GM12878 (cell line): ENCODE measurements at regions not wholly inside any gene's neighbourhood (a gene's known extent, or its start where the extent isn't known, plus 50 kb on each side); places are given as distances from the start of the nearest gene placed in this dataset.

ENCODE experiments used
- ATAC-seq: fragments of 200-7000 bp; cut with Tn5 transposase; 3 replicates; pipeline ENCODE4 v1.9.1; 2020; ENCODE audit warnings: mild to moderate bottlenecking, moderate library complexity
- BruUV-seq: library from RNA; stranded (reverse); fragments of 400-500 nt; replicated peaks from 2 replicates; lab custom pipeline; 2021; lab: Mats Ljungman, UMichigan
- CTCF ChIA-PET: fragments of 300-600 bp; sonication (Branson Sonifier 250); formaldehyde crosslinking; extraction: SDS; loops from one replicate; lab custom pipeline; 2021; ENCODE audit warnings: inconsistent platforms; lab: Yijun Ruan, JAX
- POLR2A ChIA-PET: fragments of 350-600 bp; formaldehyde crosslinking; extraction: SDS; loops from one replicate; lab custom pipeline; 2021; ENCODE audit warnings: inconsistent platforms; lab: Charles Lee
- RAD21 ChIA-PET: fragments of 300-600 bp; sonication (Branson Sonifier 250); formaldehyde crosslinking; loops from one replicate; lab custom pipeline; 2023; ENCODE audit warnings: antibody characterized with exemption; ENCODE audit not compliant: unreplicated experiment; lab: Charles Lee
- SMC1A ChIA-PET: fragments of 300-600 bp; sonication (Branson Sonifier 250); formaldehyde crosslinking; loops from one replicate; lab custom pipeline; 2023; ENCODE audit not compliant: unreplicated experiment, uncharacterized antibody; lab: Charles Lee
- DNase-seq: peaks from one replicate; pipeline ENCODE4 v3.0.0-alpha.2; 2011; ENCODE audit warnings: low read depth, low spot score
- FAIRE-seq: peaks from 3 replicates; lab custom pipeline; 2011; peaks lifted over from hg19 to GRCh38; lab: Jason Lieb, UNC
- H2AFZ ChIP-seq: 2 replicates; pipeline ENCODE4 v1.6.0; 2011; ENCODE audit warnings: low read depth, low read length, control low read depth; ENCODE audit not compliant: control insufficient read depth
- H3K27ac ChIP-seq: 2 replicates; pipeline ENCODE4 v1.5.1; 2011; ENCODE audit warnings: control low read depth; ENCODE audit not compliant: control insufficient read depth, insufficient read depth
- H3K27me3 ChIP-seq, 2 experiments: replicated peaks in 1 of 2; 2 replicates each; pipeline versions ENCODE4 v1.6.0 to v1.6.1; 2011; ENCODE audit warnings: low read length in 1 of 2; ENCODE audit not compliant: control insufficient read depth in 2 of 2, insufficient read depth in 2 of 2
- H3K36me3 ChIP-seq, 2 experiments: 2 replicates each; pipeline ENCODE4 v1.5.1; 2011; ENCODE audit warnings: low read length in 1 of 2; ENCODE audit not compliant: control insufficient read depth in 2 of 2, insufficient read depth in 2 of 2
- H3K4me1 ChIP-seq: 2 replicates; pipeline ENCODE4 v1.6.1; 2011; ENCODE audit warnings: mild to moderate bottlenecking, low read length, moderate library complexity, mixed read lengths; ENCODE audit not compliant: control insufficient read depth, insufficient read depth
- H3K4me2 ChIP-seq: 2 replicates; pipeline ENCODE4 v1.6.0; 2011; ENCODE audit warnings: control low read depth; ENCODE audit not compliant: control insufficient read depth, insufficient read depth
- H3K4me3 ChIP-seq: fragments of 200-600 bp; sonication (generic); 2 replicates; pipeline ENCODE4 v1.5.1; 2016
- H3K79me2 ChIP-seq: 2 replicates; pipeline ENCODE4 v1.6.0; 2011; ENCODE audit warnings: low read length; ENCODE audit not compliant: control insufficient read depth, insufficient read depth
- H3K9ac ChIP-seq: 2 replicates; pipeline ENCODE4 v1.8.0; 2011; ENCODE audit warnings: low read length, control low read depth, mixed read lengths; ENCODE audit not compliant: control insufficient read depth, insufficient read depth
- H3K9me3 ChIP-seq: replicated peaks from 3 replicates; pipeline ENCODE4 v1.5.1; 2011; ENCODE audit warnings: mild to moderate bottlenecking, low read length; ENCODE audit not compliant: control insufficient read depth, insufficient read depth
- H4K20me1 ChIP-seq: 2 replicates; pipeline ENCODE4 v1.6.0; 2011; ENCODE audit not compliant: control insufficient read depth, insufficient read depth
- CEBPB ChIP-seq, 2 experiments: fragments of 150-350 bp in 1 of 2; IDR thresholded peaks; 2 replicates each; pipeline ENCODE4 v1.6.1; 2012 to 2014; ENCODE audit warnings: low read depth in 2 of 2, low read length in 2 of 2, borderline replicate concordance in 1 of 2, inconsistent platforms in 1 of 2
- EP300 ChIP-seq, 2 experiments: fragments of 150-350 bp in 1 of 2; IDR thresholded peaks; 2 replicates each; pipeline ENCODE4 v1.6.1; 2011 to 2012; ENCODE audit warnings: low read depth in 2 of 2, low read length in 2 of 2, borderline replicate concordance in 1 of 2, improper control_type of control experiment in 1 of 2, inconsistent platforms in 1 of 2; ENCODE audit not compliant: control insufficient read depth in 1 of 2
- PKNOX1 ChIP-seq: fragments of 450-650 bp; IDR thresholded peaks from 2 replicates; pipeline ENCODE4 v1.6.1; 2016; ENCODE audit warnings: mild to moderate bottlenecking
- YY1 ChIP-seq: IDR thresholded peaks from 2 replicates; pipeline ENCODE4 v1.6.1; 2011; ENCODE audit warnings: low read depth, mild to moderate bottlenecking, low read length
- ZBTB33 ChIP-seq: fragments of 450-650 bp; IDR thresholded peaks from 2 replicates; pipeline ENCODE4 v1.6.1; 2017; ENCODE audit warnings: mild to moderate bottlenecking
- WGBS: methylation state at CpG from one replicate; pipeline ENCODE4 v1.1.6; 2016; ENCODE audit warnings: low lambda C conversion rate; ENCODE audit not compliant: insufficient replicate concordance, insufficient coverage; ENCODE audit errors: missing lambda C conversion rate; 5-methylcytosine and 5-hydroxymethylcytosine counted together
- in situ Hi-C: fragments of 300-500 bp; cut with MboI; formaldehyde crosslinking; loops from 9 replicates; pipeline ENCODE4 v1.14.3; 2018; ENCODE audit warnings: mixed read lengths
- intact Hi-C: fragments of 100-400 bp; cut with micrococcal nuclease; formaldehyde crosslinking; loops from one replicate; pipeline ENCODE4 v1.14.2; 2022; ENCODE audit not compliant: unreplicated experiment

GRCh38 chr16:54696970-54697369, 233.7 kb upstream of the IRX5 start:
- Histone ChIP-seq H3K4me1 (no peaks in the 10 kb centered on the region), H3K9ac (no peak overlapping the region), H3K9me3 (no peaks in the 10 kb centered on the region), H3K27me3 (no peaks in the 10 kb centered on the region), H3K4me3 (no peak overlapping the region), H2AFZ (no peak overlapping the region), H4K20me1 (no peaks in the 10 kb centered on the region), H3K36me3 (no peaks in the 10 kb centered on the region), H3K27ac (no peak overlapping the region), H3K79me2 (no peaks in the 10 kb centered on the region), H3K4me2 (no peak overlapping the region)
- RAD21 ChIA-PET = no interaction called here
- CTCF ChIA-PET = no interaction called here
- 14% methylated on average over 9 of the region's 9 CpGs for WGBS
- intact Hi-C loops (no loop called here), in situ Hi-C loops (no loop called here)
- FAIRE-seq (no peak), DNase-seq (no peak), ATAC-seq (no peak)
- POLR2A ChIA-PET = no interaction called here
- TF ChIP-seq CEBPB (IDR thresholded peaks at IDR 0.05; ENCODE audit: borderline replicate concordance in 1 of 2, low read depth in 2 of 2, low read length in 2 of 2) (no peak), PKNOX1 (no peak), ZBTB33 (no peak), EP300 (IDR thresholded peaks at IDR 0.05; ENCODE audit: borderline replicate concordance in 1 of 2, control insufficient read depth in 1 of 2, low read depth in 2 of 2, low read length in 2 of 2) (no peak), YY1 (no peak)
- SMC1A ChIA-PET = interaction anchor here (0.8 kb wide), 1 partner anchor 87 kb away, joined by 3 read pairs; no protein-coding TSS in a partner anchor
- no TSS peak for BruUV-seq
